HL-60 (cell line): ENCODE measurements at regions not wholly inside any gene's neighbourhood (a gene's known extent, or its start where the extent isn't known, plus 50 kb on each side); places are given as distances from the start of the nearest gene placed in this dataset.

Experiments used
- GABPA ChIP-seq: IDR thresholded peaks from 2 replicates; pipeline ENCODE4 v1.6.1; 2012; ENCODE audit warnings: low read depth
- TF ChIP-seq, protein P1 (sequence below): IDR thresholded peaks from one replicate; pipeline ENCODE4 v1.5.1; 2011; ENCODE audit warnings: low read length, control low read depth, inconsistent platforms; ENCODE audit not compliant: insufficient read depth
- TF ChIP-seq, protein P2 (sequence below): IDR thresholded peaks from 2 replicates; pipeline ENCODE4 v1.6.1; 2012; ENCODE audit warnings: low read depth; ENCODE audit not compliant: insufficient replicate concordance

DNA sequence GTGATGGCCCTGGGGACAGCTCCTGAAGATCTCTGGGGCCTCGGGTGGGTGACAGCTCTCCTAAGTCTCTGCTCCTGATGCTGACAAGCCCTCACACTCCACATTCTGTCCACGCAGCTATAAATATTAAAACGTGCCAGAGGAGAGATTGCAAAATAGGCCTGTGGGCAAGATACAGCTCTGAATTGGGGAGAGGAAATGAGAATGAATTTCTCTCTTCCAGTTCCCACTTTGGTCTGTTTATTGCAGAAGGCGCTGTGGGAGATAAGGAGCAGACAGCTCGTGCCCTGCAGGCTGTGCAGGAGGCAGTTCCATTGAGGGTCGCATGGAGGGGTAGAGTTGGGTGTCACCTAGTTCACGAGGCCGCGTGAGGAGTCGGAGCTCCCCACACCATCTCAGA lies 87.5 kb upstream of the SDK2 start:
- TF ChIP-seq, protein P1, sequence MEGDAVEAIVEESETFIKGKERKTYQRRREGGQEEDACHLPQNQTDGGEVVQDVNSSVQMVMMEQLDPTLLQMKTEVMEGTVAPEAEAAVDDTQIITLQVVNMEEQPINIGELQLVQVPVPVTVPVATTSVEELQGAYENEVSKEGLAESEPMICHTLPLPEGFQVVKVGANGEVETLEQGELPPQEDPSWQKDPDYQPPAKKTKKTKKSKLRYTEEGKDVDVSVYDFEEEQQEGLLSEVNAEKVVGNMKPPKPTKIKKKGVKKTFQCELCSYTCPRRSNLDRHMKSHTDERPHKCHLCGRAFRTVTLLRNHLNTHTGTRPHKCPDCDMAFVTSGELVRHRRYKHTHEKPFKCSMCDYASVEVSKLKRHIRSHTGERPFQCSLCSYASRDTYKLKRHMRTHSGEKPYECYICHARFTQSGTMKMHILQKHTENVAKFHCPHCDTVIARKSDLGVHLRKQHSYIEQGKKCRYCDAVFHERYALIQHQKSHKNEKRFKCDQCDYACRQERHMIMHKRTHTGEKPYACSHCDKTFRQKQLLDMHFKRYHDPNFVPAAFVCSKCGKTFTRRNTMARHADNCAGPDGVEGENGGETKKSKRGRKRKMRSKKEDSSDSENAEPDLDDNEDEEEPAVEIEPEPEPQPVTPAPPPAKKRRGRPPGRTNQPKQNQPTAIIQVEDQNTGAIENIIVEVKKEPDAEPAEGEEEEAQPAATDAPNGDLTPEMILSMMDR, result no peak
- TF ChIP-seq, protein P2, sequence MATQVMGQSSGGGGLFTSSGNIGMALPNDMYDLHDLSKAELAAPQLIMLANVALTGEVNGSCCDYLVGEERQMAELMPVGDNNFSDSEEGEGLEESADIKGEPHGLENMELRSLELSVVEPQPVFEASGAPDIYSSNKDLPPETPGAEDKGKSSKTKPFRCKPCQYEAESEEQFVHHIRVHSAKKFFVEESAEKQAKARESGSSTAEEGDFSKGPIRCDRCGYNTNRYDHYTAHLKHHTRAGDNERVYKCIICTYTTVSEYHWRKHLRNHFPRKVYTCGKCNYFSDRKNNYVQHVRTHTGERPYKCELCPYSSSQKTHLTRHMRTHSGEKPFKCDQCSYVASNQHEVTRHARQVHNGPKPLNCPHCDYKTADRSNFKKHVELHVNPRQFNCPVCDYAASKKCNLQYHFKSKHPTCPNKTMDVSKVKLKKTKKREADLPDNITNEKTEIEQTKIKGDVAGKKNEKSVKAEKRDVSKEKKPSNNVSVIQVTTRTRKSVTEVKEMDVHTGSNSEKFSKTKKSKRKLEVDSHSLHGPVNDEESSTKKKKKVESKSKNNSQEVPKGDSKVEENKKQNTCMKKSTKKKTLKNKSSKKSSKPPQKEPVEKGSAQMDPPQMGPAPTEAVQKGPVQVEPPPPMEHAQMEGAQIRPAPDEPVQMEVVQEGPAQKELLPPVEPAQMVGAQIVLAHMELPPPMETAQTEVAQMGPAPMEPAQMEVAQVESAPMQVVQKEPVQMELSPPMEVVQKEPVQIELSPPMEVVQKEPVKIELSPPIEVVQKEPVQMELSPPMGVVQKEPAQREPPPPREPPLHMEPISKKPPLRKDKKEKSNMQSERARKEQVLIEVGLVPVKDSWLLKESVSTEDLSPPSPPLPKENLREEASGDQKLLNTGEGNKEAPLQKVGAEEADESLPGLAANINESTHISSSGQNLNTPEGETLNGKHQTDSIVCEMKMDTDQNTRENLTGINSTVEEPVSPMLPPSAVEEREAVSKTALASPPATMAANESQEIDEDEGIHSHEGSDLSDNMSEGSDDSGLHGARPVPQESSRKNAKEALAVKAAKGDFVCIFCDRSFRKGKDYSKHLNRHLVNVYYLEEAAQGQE, result no peak
- no peak for TF ChIP-seq GABPA
